ENCODE measurements at regions not wholly inside any gene's neighbourhood (a gene's known extent, or its start where the extent isn't known, plus 50 kb on each side); places are given as distances from the start of the nearest gene placed in this dataset.
A peak's percentile ranks its signal among the peaks of the same experiment; 100 is the strongest.

GRCh38 chr13:97892717-97893116, 60.8 kb upstream of the IPO5 start:
- in situ Hi-C loops (cut with HindIII; ENCODE audit: low pct_ligation_motif_present, low sequenced_read_pairs), result loop anchor here (25.0 kb wide), 1 partner anchor 520 kb away; no protein-coding TSS in a partner anchor
- TF ChIP-seq, protein P1, sequence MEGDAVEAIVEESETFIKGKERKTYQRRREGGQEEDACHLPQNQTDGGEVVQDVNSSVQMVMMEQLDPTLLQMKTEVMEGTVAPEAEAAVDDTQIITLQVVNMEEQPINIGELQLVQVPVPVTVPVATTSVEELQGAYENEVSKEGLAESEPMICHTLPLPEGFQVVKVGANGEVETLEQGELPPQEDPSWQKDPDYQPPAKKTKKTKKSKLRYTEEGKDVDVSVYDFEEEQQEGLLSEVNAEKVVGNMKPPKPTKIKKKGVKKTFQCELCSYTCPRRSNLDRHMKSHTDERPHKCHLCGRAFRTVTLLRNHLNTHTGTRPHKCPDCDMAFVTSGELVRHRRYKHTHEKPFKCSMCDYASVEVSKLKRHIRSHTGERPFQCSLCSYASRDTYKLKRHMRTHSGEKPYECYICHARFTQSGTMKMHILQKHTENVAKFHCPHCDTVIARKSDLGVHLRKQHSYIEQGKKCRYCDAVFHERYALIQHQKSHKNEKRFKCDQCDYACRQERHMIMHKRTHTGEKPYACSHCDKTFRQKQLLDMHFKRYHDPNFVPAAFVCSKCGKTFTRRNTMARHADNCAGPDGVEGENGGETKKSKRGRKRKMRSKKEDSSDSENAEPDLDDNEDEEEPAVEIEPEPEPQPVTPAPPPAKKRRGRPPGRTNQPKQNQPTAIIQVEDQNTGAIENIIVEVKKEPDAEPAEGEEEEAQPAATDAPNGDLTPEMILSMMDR (IDR thresholded peaks at IDR 0.05; ENCODE audit: low read depth, low read length, missing control alignments), result no peak
- Histone ChIP-seq H3K27ac (no peak overlapping the region), H3K4me3 (ENCODE audit: low read depth, low read length) (no peak overlapping the region), H3K27me3 (replicated peaks) (no peaks in the 10 kb centered on the region), H3K36me3 (replicated peaks) (no peaks in the 10 kb centered on the region)
- DNase-seq, result peak; percentile 39

GRCh38 chr13:97895383-97895782, 58.1 kb upstream of the IPO5 start:
- in situ Hi-C loops (cut with HindIII; ENCODE audit: low pct_ligation_motif_present, low sequenced_read_pairs), result loop anchor here (25.0 kb wide), 1 partner anchor 517 kb away; no protein-coding TSS in a partner anchor
- TF ChIP-seq, protein P1 (IDR thresholded peaks at IDR 0.05; ENCODE audit: low read depth, low read length, missing control alignments), result no peak

GRCh38 chr13:97896446-97896845, 57.0 kb upstream of the IPO5 start:
- Histone ChIP-seq H3K27me3 (replicated peaks) (no peaks in the 10 kb centered on the region), H3K27ac (no peak overlapping the region), H3K4me3 (ENCODE audit: low read depth, low read length) (no peak overlapping the region), H3K36me3 (replicated peaks) (no peaks in the 10 kb centered on the region)
- TF ChIP-seq, protein P1 (IDR thresholded peaks at IDR 0.05; ENCODE audit: low read depth, low read length, missing control alignments), result no peak
- in situ Hi-C loops (cut with HindIII; ENCODE audit: low pct_ligation_motif_present, low sequenced_read_pairs), result loop anchor here (25.0 kb wide), 1 partner anchor 516 kb away; no protein-coding TSS in a partner anchor
- DNase-seq, result no peak

More at GRCh38 chr13:97895383-97895782, 58.1 kb upstream of the IPO5 start:
- Histone ChIP-seq H3K27me3 (replicated peaks) (no peaks in the 10 kb centered on the region), H3K4me3 (ENCODE audit: low read depth, low read length) (no peak overlapping the region), H3K36me3 (replicated peaks) (no peaks in the 10 kb centered on the region), H3K27ac (no peak overlapping the region)
- DNase-seq, result no peak

DNA sequence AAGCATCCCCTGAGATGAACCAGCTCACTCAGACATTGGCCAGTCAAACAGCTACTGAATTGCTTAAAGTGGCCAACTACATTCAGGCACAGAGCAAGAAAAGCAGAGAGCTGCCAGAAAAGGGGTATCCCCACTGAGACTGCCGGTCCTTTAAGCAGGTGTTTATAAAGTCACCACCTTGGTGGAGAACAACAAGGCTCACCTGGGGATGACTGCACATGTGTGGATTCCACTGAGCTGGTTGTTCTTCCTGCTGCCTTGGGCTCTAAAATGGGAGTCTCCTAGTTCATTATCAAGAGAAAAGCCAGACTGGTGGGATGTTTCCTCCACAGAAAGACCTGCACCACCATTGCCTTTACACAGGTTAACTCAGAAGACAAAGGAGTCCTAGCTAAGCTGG, 51.8 kb upstream of the IPO5 start:
- in situ Hi-C loops (cut with HindIII; ENCODE audit: low pct_ligation_motif_present, low sequenced_read_pairs), result no loop called here
- H3K4me3 ChIP-seq (ENCODE audit: low read depth, low read length), result no peak overlapping the region
- TF ChIP-seq, protein P1 (IDR thresholded peaks at IDR 0.05; ENCODE audit: low read depth, low read length, missing control alignments), result no peak
- DNase-seq, result no peak
- no peaks in the 10 kb centered on the region for H3K36me3 ChIP-seq (replicated peaks)
- no peak overlapping the region for H3K27ac ChIP-seq
- H3K27me3 ChIP-seq (replicated peaks), result no peaks in the 10 kb centered on the region

Data from brain microvascular endothelial cell (primary cell).